Tibial nerve (tissue), 4 donors: ENCODE measurements at regions not wholly inside any gene's neighbourhood (a gene's known extent, or its start where the extent isn't known, plus 50 kb on each side); places are given as distances from the start of the nearest gene placed in this dataset.

Experiments
- CTCF ChIP-seq, 5 experiments: fragments of 200-600 bp in 3 of 5; fragments of 450-650 bp in 2 of 5; sonication (generic) in 3 of 5; IDR thresholded peaks; one replicate each; pipeline ENCODE4 v1.5.1; 2016 to 2019; ENCODE audit warnings: antibody characterized with exemption in 5 of 5, mild to moderate bottlenecking in 3 of 5, moderate library complexity in 2 of 5
- EP300 ChIP-seq, 2 donors: sonication (generic); formaldehyde crosslinking; IDR thresholded peaks; one replicate each; pipeline ENCODE4 v1.6.1; 2017; ENCODE audit warnings: antibody characterized with exemption in 2 of 2, mild to moderate bottlenecking in 1 of 2
- POLR2A ChIP-seq, 2 donors: fragments of 450-650 bp; IDR thresholded peaks; one replicate each; pipeline ENCODE4 v1.6.1; 2017; ENCODE audit warnings: antibody characterized with exemption in 2 of 2, mild to moderate bottlenecking in 2 of 2, moderate library complexity in 2 of 2

DNA sequence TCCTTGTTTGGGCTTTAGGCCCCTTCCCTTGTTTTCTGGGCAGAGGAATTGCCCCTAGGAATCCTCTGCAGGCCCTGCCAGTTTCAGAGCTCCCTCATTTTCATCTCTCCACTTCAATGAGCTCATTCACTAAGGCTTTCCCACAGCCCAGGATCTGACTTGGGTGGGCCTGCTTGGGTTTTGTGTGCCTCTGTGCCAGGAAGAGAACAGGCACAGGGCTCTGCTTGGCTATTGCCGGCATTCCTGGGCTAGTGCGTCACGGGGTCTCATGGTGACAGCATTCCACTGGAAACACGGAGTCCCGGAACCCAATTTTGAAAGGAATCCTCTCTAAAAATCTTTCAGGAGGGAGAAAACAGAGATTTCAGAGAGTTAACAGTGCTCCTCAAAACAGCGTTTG, 150.5 kb downstream of the VCX3A start:
- no peak for TF ChIP-seq CTCF (IDR thresholded peaks at IDR 0.05)
- TF ChIP-seq POLR2A (IDR thresholded peaks at IDR 0.05) = no peak
- TF ChIP-seq EP300 (IDR thresholded peaks at IDR 0.05) = no peak
